ENCODE measurements at regions not wholly inside any gene's neighbourhood (a gene's known extent, or its start where the extent isn't known, plus 50 kb on each side); places are given as distances from the start of the nearest gene placed in this dataset.
"Not testable (repeated sequence)": the region's sequence is repeated elsewhere in the genome, so short reads cannot be mapped to it uniquely, and the experiment has no call there.

- Mint-ChIP-seq H3K36me3 (no peaks in the 10 kb centered on the region), H3K4me1 (no peaks in the 10 kb centered on the region), H3K4me3 (no peak overlapping the region), H3K9me3 (no peaks in the 10 kb centered on the region), H3K27ac (no peak overlapping the region), H3K27me3 (no peaks in the 10 kb centered on the region)
- DNase-seq = peak; percentile 30
- POLR2A ChIA-PET = interaction anchor here (0.8 kb wide), 1 partner anchor 1863 kb away, joined by 3 read pairs; no protein-coding TSS in a partner anchor
- no peak for ATAC-seq (ENCODE audit: low read depth)
Observed at GRCh38 chr15:20358066-20358778, 183.4 kb downstream of the GOLGA6L6 start.

DNA sequence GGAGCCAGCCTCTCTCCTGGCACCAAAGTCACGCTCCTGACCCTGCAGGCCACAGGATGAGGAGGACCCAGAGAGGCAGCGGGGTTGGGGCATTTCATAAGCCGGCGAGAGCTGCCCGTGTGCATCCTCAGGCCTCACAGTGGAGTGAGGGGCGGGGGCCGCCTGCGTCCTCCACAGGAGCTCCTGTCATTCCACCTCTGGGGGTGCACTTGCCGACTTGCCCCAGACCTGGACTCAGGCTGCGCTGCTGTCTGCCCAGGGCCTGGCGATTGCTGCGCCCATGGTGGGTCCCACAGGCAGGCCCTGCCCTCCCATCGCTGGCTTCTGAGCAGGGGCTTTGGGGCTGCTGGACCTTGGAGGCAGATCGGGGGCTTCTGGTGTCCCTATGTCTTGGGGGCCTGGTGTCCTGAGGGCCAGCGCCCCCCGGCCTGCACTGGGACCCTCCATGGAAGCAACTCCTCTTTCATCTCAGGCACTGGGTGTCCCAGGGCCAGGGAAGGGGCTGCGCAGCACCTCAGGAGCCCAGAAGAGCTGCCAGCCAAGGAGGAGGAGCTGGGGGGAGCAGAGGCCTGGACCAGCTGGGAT is 184.0 kb downstream of the GOLGA6L6 start:
- H3K9me3 Mint-ChIP-seq = no peaks in the 10 kb centered on the region
- POLR2A ChIA-PET = interaction anchor here (0.8 kb wide), 1 partner anchor 1863 kb away, joined by 3 read pairs; no protein-coding TSS in a partner anchor
- ATAC-seq (ENCODE audit: low read depth) = no peak
- no peaks in the 10 kb centered on the region for H3K36me3 Mint-ChIP-seq
- peak; percentile 44 for DNase-seq
- H3K4me3 Mint-ChIP-seq = no peak overlapping the region
- H3K4me1 Mint-ChIP-seq = no peaks in the 10 kb centered on the region
- no peak overlapping the region for H3K27ac Mint-ChIP-seq
- H3K27me3 Mint-ChIP-seq = no peaks in the 10 kb centered on the region

DNA sequence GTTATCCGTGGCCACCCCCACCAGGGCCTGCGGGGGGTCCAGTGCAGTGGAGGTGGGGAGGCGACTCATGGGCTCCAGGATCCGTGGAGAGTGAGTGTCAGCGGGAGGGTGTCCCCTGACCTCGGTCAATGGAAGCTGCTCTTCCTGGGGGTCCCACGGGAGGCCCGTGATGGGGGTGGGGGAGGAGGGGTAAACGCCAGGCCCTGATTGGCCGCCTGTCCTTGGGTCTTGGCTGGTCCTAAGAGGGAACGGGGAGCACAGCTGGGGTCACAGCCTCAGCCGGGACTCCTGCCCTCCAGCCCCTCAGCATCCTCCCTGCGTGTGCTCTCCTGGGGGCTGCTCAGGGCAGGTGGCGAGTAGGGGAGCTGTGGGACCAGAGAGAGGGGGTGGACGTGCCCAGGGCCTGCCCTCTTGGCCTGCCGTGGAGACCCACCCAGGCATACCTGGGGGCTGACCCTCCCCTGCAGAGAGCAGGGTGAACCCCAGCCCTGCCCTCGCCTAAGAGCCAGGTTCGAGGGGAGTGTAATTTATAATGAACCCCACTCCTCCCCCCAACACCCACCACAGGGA is 184.6 kb downstream of the GOLGA6L6 start:
- no peaks in the 10 kb centered on the region for H3K4me1 Mint-ChIP-seq
- ATAC-seq (ENCODE audit: low read depth) (no peak), DNase-seq (no peak)
- no peak overlapping the region for H3K4me3 Mint-ChIP-seq
- POLR2A ChIA-PET = interaction anchor here (0.9 to 1.1 kb wide), 2 partner anchors 1864 to 1867 kb away, joined by 3 to 4 read pairs; no protein-coding TSS in a partner anchor
- no peaks in the 10 kb centered on the region for H3K9me3 Mint-ChIP-seq
- H3K27me3 Mint-ChIP-seq = no peaks in the 10 kb centered on the region
- no peak overlapping the region for H3K27ac Mint-ChIP-seq
- no peaks in the 10 kb centered on the region for H3K36me3 Mint-ChIP-seq

- Mint-ChIP-seq H3K27ac (peak overlapping the region; percentile 75), H3K9me3 (no peaks in the 10 kb centered on the region), H3K4me3 (no peak overlapping the region), H3K4me1 (no peaks in the 10 kb centered on the region), H3K27me3 (no peaks in the 10 kb centered on the region), H3K36me3 (no peaks in the 10 kb centered on the region)
- ATAC-seq (ENCODE audit: low read depth) (peak; percentile 55), DNase-seq (peak; percentile 86)
- POLR2A ChIA-PET = interaction anchor here (0.9 to 1.1 kb wide), 2 partner anchors 1865 to 1867 kb away, joined by 3 to 4 read pairs; no protein-coding TSS in a partner anchor
Observed at GRCh38 chr15:20356444-20356910, 185.1 kb downstream of the GOLGA6L6 start.

GRCh38 chr15:20355256-20355868 is 186.2 kb downstream of the GOLGA6L6 start:
- Mint-ChIP-seq H3K27me3 (no peaks in the 10 kb centered on the region), H3K36me3 (no peaks in the 10 kb centered on the region), H3K27ac (no peak overlapping the region), H3K4me3 (no peak overlapping the region), H3K4me1 (no peaks in the 10 kb centered on the region), H3K9me3 (no peaks in the 10 kb centered on the region)
- no peak for DNase-seq
- POLR2A ChIA-PET = no interaction called here
- ATAC-seq (ENCODE audit: low read depth) = no peak

DNA sequence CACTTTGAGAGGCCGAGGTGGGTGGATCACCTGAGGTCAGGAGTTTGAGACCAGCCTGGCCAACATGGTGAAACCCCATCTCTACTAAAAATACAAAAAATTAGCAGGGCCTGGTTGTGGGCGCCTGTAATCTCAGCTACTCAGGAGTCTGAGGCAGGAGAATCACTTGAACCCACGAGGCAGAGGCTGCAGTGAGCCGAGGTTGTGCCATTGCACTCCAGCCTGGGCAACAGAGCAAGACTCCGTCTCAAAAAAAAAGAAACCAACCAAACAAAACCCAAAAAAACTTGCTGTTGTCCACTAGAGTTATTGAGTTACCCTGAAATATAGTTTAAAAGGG is 186.7 kb downstream of the GOLGA6L6 start:
- H3K27me3 Mint-ChIP-seq; DNase-seq; H3K4me3 Mint-ChIP-seq; ATAC-seq (ENCODE audit: low read depth); H3K36me3 Mint-ChIP-seq; H3K9me3 Mint-ChIP-seq; H3K27ac Mint-ChIP-seq; H3K4me1 Mint-ChIP-seq; POLR2A ChIA-PET: not testable (repeated sequence)

- Mint-ChIP-seq H3K4me1 (no peaks in the 10 kb centered on the region), H3K9me3 (no peaks in the 10 kb centered on the region), H3K27ac (no peak overlapping the region), H3K4me3 (no peak overlapping the region), H3K36me3 (no peaks in the 10 kb centered on the region), H3K27me3 (no peaks in the 10 kb centered on the region)
- no peak for DNase-seq
- POLR2A ChIA-PET = no interaction called here
- ATAC-seq (ENCODE audit: low read depth) = no peak
Observed at GRCh38 chr15:20353966-20354883, 187.4 kb downstream of the GOLGA6L6 start.

DNA sequence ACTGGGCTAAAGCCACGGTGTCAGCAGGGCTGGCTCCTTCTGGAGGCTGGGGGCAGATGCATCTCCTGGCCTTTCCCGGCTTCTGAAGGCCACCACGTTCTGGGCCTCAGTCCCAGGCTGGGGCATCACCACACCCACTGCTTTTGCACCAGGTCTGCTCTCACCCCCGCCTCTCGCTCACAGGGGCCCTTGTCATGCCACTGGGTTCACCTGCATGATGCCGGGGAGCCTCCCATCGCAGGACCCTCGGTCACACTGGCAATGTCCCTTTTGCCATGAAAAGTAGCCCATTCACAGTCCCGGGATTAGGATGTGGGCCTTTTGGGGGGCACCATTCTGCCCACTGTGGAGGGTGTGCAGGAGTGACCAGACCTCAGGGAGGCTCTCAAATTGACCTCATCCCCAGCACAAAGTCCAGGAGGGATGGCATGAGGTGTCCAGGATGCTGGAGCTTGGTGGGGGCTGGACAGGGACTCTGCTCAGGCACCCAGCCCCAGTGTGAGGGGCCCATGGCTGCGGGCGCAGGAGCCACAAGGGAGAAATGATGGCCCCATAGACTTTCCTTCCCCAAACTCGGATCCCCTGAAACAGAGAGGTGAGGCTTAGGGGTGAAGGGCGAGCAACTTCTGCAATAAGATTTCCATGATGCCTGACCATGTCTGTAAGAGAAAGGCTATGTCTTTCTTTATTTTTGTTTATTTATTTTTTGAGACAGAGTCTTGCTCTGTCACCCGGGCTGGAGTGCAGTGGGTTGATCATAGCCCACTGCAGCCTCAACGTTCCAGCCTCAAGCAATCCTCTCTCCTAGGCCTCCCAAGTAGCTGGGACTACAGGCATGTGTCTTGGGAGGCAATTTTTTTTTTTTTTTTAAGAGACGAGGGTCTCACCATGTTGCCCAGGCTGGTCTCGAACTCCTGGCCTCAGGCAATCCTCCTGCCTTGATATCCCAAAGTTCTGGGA is 189.1 kb downstream of the GOLGA6L6 start:
- no peak for ATAC-seq (ENCODE audit: low read depth)
- H3K27ac Mint-ChIP-seq = no peak overlapping the region
- H3K9me3 Mint-ChIP-seq = no peaks in the 10 kb centered on the region
- H3K4me1 Mint-ChIP-seq = no peaks in the 10 kb centered on the region
- no peaks in the 10 kb centered on the region for H3K27me3 Mint-ChIP-seq
- H3K36me3 Mint-ChIP-seq = no peaks in the 10 kb centered on the region
- no peak overlapping the region for H3K4me3 Mint-ChIP-seq
- no peak for DNase-seq
- POLR2A ChIA-PET = interaction anchor here (0.5 kb wide), 1 partner anchor 1872 kb away, joined by 6 read pairs; no protein-coding TSS in a partner anchor

DNA sequence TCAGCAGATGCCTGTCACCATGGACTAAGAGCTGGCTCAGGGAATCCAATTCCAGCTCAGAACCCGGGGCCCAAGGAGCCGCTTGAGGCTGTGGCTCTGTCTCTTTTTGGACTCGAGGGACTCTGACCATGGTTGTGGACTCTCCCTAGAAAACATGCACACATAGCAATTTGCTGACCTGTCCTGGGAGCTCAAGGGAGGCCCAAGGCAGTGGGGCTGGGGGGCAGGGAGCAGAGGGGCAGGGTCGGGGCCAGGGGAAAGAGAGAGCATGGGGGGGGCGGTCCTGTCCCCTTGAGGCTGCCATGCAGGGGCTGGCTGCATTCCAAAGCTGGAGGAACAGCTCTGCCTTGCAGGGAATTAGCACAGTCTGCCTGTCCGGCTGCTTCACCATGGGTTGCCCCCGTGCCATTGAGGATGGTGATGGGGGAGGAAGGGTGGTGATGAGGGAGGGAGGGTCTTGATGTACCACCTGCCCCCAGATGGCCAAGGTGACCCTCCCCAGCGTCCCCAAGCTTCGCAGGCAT is 190.1 kb downstream of the GOLGA6L6 start:
- no peak for ATAC-seq (ENCODE audit: low read depth)
- no peaks in the 10 kb centered on the region for H3K9me3 Mint-ChIP-seq
- no peaks in the 10 kb centered on the region for H3K4me1 Mint-ChIP-seq
- H3K4me3 Mint-ChIP-seq = no peak overlapping the region
- H3K36me3 Mint-ChIP-seq = no peaks in the 10 kb centered on the region
- no peak overlapping the region for H3K27ac Mint-ChIP-seq
- POLR2A ChIA-PET = no interaction called here
- no peak for DNase-seq
- no peaks in the 10 kb centered on the region for H3K27me3 Mint-ChIP-seq

GRCh38 chr15:20349774-20350498 is 191.7 kb downstream of the GOLGA6L6 start:
- ATAC-seq (ENCODE audit: low read depth) = no peak
- POLR2A ChIA-PET = no interaction called here
- H3K27me3 Mint-ChIP-seq = no peaks in the 10 kb centered on the region
- H3K9me3 Mint-ChIP-seq = no peaks in the 10 kb centered on the region
- DNase-seq = no peak
- no peaks in the 10 kb centered on the region for H3K4me1 Mint-ChIP-seq
- no peaks in the 10 kb centered on the region for H3K36me3 Mint-ChIP-seq
- no peak overlapping the region for H3K4me3 Mint-ChIP-seq
- no peak overlapping the region for H3K27ac Mint-ChIP-seq

DNA sequence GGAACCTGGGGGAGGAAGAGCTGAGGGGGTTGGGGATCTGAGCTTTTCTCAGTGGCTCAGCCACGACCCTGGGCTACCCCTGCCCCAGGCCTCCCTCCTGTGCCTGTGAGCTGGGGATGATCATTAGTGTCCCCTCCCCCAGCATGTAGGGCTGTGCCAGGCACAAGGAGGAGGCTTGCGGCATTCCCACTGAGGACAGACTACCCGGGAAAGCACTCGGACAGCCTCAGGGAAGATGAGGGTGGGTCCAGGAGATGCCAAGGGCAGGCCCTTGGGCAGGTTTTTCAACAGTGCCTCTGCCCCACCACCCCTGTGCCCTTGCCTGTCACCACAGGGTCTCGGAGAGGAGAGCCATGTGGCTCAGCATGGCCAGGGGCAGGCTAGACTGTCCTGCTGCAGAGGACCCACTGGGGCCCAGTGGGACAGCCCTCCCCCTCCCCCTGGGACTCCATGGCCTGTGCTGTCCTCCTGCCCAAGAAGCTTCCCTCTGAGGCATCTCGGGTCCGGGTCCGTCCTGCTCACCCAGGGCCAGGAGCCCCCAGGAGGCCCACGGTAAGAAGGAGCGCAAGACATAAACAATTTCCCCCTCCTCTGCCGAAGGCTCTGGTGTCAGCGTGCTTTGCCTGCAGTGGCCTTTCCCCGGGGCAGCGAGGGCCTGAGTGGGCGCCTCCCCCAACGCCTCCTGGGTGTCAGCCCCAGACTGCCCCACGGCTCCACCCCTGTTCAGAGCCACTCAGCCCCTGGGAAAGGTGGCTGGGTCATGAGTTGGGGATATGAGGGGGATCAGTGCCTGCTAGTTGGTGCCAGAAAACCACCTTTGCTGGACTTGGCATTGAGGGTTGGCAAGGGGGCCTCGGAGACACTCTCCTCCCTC is 192.5 kb downstream of the GOLGA6L6 start:
- no peaks in the 10 kb centered on the region for H3K36me3 Mint-ChIP-seq
- H3K4me3 Mint-ChIP-seq = no peak overlapping the region
- no peaks in the 10 kb centered on the region for H3K4me1 Mint-ChIP-seq
- POLR2A ChIA-PET = no interaction called here
- H3K27ac Mint-ChIP-seq = no peak overlapping the region
- ATAC-seq (ENCODE audit: low read depth) (no peak), DNase-seq (peak; percentile 38)
- no peaks in the 10 kb centered on the region for H3K9me3 Mint-ChIP-seq
- H3K27me3 Mint-ChIP-seq = no peaks in the 10 kb centered on the region

All from activated naive CD8-positive, alpha-beta T cell treated with anti-CD3 and anti-CD28 coated beads, Interleukin-2, amount 10 ng/mL, durations not matched to agents 7 days and 5 days (primary cell).